GM19372 (cell line): ENCODE measurements at regions not wholly inside any gene's neighbourhood (a gene's known extent, or its start where the extent isn't known, plus 50 kb on each side); places are given as distances from the start of the nearest gene placed in this dataset.

Source experiments
- ATAC-seq: cut with Tn5 transposase; IDR thresholded peaks from one replicate; pipeline ENCODE4 v1.9.1; 2021; ENCODE audit warnings: mild to moderate bottlenecking, low read depth, moderate library complexity; ENCODE audit not compliant: unreplicated experiment

GRCh38 chr11:95364324-95365295 is 133.6 kb upstream of the SESN3 start:
- no peak for ATAC-seq

GRCh38 chr11:95363708-95364107 is 132.7 kb upstream of the SESN3 start:
- ATAC-seq: no peak

- ATAC-seq: no peak
Observed at GRCh38 chr11:95363164-95363563, 132.2 kb upstream of the SESN3 start.

- ATAC-seq: no peak
Observed at GRCh38 chr11:95361180-95361579, 130.2 kb upstream of the SESN3 start.

- no peak for ATAC-seq
Observed at GRCh38 chr11:95360377-95361075, 129.5 kb upstream of the SESN3 start.

- no peak for ATAC-seq
Observed at GRCh38 chr11:95359756-95360155, 128.8 kb upstream of the SESN3 start.

- ATAC-seq: no peak
Observed at GRCh38 chr11:95359341-95359663, 128.3 kb upstream of the SESN3 start.

- no peak for ATAC-seq
Observed at GRCh38 chr11:95358511-95359340, 127.7 kb upstream of the SESN3 start.

- ATAC-seq: no peak
Observed at GRCh38 chr11:95354304-95354703, 123.3 kb upstream of the SESN3 start.

- ATAC-seq: no peak
Observed at GRCh38 chr11:95353706-95354105, 122.7 kb upstream of the SESN3 start.

GRCh38 chr11:95352733-95353346 is 121.8 kb upstream of the SESN3 start:
- no peak for ATAC-seq

- ATAC-seq: no peak
Observed at GRCh38 chr11:95349345-95349942, 118.4 kb upstream of the SESN3 start.

- ATAC-seq: no peak
Observed at GRCh38 chr11:95346265-95346664, 115.3 kb upstream of the SESN3 start.

- ATAC-seq: no peak
Observed at GRCh38 chr11:95345651-95346050, 114.6 kb upstream of the SESN3 start.

- no peak for ATAC-seq
Observed at GRCh38 chr11:95344932-95345642, 114.1 kb upstream of the SESN3 start.

- ATAC-seq: no peak
Observed at GRCh38 chr11:95341221-95341620, 110.2 kb upstream of the SESN3 start.

- ATAC-seq: no peak
Observed at GRCh38 chr11:95339086-95339901, 108.3 kb upstream of the SESN3 start.

GRCh38 chr11:95338430-95338991 is 107.5 kb upstream of the SESN3 start:
- no peak for ATAC-seq
